NT2/D1 (cell line): ENCODE measurements at regions not wholly inside any gene's neighbourhood (a gene's known extent, or its start where the extent isn't known, plus 50 kb on each side); places are given as distances from the start of the nearest gene placed in this dataset.

Experiments used
- SUZ12 ChIP-seq: IDR thresholded peaks from 2 replicates; pipeline ENCODE4 v1.6.1; 2011; ENCODE audit not compliant: insufficient read length, insufficient read depth; ENCODE audit errors: extremely low read depth
- YY1 ChIP-seq: IDR thresholded peaks from 2 replicates; pipeline ENCODE4 v1.6.1; 2011; ENCODE audit not compliant: insufficient read length, insufficient read depth
- ZNF274 ChIP-seq: IDR thresholded peaks from 2 replicates; pipeline ENCODE4 v1.6.1; 2011; ENCODE audit warnings: mild to moderate bottlenecking, low read depth, low read length

DNA sequence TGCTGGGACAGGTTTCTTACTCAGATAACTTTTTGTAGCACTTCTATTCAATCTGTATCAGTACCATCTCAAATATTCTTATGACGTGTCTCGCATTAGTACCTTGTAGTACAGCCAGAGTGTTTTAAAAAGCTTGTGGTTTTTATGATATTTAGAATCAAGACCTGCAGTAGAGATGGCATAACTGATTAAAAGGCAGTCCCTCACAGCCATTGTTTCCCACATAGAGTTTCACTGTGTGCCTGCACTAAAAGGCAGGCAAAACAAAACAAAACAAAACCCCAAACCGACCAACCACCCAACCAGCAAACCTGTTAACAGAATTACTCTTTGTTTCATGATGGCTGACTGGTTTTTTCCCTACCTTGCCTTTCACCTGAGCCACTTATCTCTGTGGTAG lies 221.3 kb upstream of the DGKB start:
- no peak for TF ChIP-seq ZNF274
- TF ChIP-seq YY1, result no peak
- TF ChIP-seq SUZ12, result no peak
